Osteocyte (in vitro differentiated cells): ENCODE measurements at regions not wholly inside any gene's neighbourhood (a gene's known extent, or its start where the extent isn't known, plus 50 kb on each side); places are given as distances from the start of the nearest gene placed in this dataset.
A peak's percentile ranks its signal among the peaks of the same experiment; 100 is the strongest.

ENCODE experiments used
- DNase-seq: peaks from one replicate; pipeline ENCODE4 v3.0.0; 2021; ENCODE audit warnings: mixed read lengths; ENCODE audit not compliant: unreplicated experiment; ENCODE audit errors: extremely low spot score
- H3K27ac Mint-ChIP-seq: one replicate; pipeline ENCODE4 v1.8.0; 2021; ENCODE audit warnings: mild to moderate bottlenecking, mixed read lengths; ENCODE audit not compliant: unreplicated experiment
- H3K27me3 Mint-ChIP-seq: one replicate; pipeline ENCODE4 v1.8.0; 2021; ENCODE audit warnings: mixed read lengths; ENCODE audit not compliant: unreplicated experiment
- H3K36me3 Mint-ChIP-seq: one replicate; pipeline ENCODE4 v1.8.0; 2021; ENCODE audit warnings: mixed read lengths; ENCODE audit not compliant: unreplicated experiment
- H3K4me1 Mint-ChIP-seq: one replicate; pipeline ENCODE4 v1.8.0; 2021; ENCODE audit warnings: mixed read lengths; ENCODE audit not compliant: unreplicated experiment
- H3K4me3 Mint-ChIP-seq: one replicate; pipeline ENCODE4 v1.8.0; 2021; ENCODE audit warnings: mild to moderate bottlenecking, moderate library complexity, mixed read lengths; ENCODE audit not compliant: unreplicated experiment
- H3K9me3 Mint-ChIP-seq: one replicate; pipeline ENCODE4 v1.8.0; 2021; ENCODE audit warnings: mixed read lengths; ENCODE audit not compliant: unreplicated experiment
- CTCF ChIP-seq: fragments of 200-600 bp; sonication (generic); IDR thresholded peaks from 2 replicates; pipeline ENCODE4 v1.5.0; 2021; ENCODE audit warnings: antibody characterized with exemption, mild to moderate bottlenecking, moderate library complexity

GRCh38 chr13:80036845-80037504 is 304.0 kb downstream of the SPRY2 start:
- Mint-ChIP-seq H3K27ac (no peak overlapping the region), H3K27me3 (no peaks in the 10 kb centered on the region), H3K4me1 (peaks cover 23% of the 10 kb centered on the region), H3K4me3 (no peak overlapping the region), H3K36me3 (no peaks in the 10 kb centered on the region), H3K9me3 (no peaks in the 10 kb centered on the region)
- TF ChIP-seq CTCF, result no peak
- no peak for DNase-seq

- no peaks in the 10 kb centered on the region for H3K36me3 Mint-ChIP-seq
- no peak for TF ChIP-seq CTCF
- peaks cover 20% of the 10 kb centered on the region for H3K4me1 Mint-ChIP-seq
- no peak for DNase-seq
- H3K27me3 Mint-ChIP-seq, result no peaks in the 10 kb centered on the region
- no peak overlapping the region for H3K4me3 Mint-ChIP-seq
- H3K9me3 Mint-ChIP-seq, result no peaks in the 10 kb centered on the region
- H3K27ac Mint-ChIP-seq, result no peak overlapping the region
Measured at GRCh38 chr13:80035096-80035495, 305.8 kb downstream of the SPRY2 start.

DNA sequence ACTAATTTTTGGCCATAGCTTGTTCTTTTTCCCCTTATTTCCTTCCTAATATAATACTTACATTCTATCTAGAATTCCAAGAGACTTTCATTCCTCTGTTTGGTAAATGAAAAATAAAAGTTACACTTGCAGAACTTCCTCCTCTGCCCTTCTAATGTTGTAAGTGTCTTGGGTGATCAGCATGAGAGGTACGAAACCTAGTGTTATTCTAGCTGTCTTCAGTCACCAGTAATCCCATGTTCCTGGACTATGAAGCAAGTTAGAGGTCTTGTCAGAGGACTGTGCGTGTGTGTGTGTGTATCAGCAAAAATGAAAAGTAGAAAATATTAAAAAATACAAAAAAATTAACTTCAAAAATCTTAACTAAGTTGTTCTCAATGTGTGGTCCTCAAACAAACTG is 307.0 kb downstream of the SPRY2 start:
- no peak overlapping the region for H3K27ac Mint-ChIP-seq
- no peaks in the 10 kb centered on the region for H3K9me3 Mint-ChIP-seq
- no peaks in the 10 kb centered on the region for H3K36me3 Mint-ChIP-seq
- no peaks in the 10 kb centered on the region for H3K27me3 Mint-ChIP-seq
- DNase-seq, result no peak
- peaks cover 19% of the 10 kb centered on the region for H3K4me1 Mint-ChIP-seq
- no peak for TF ChIP-seq CTCF
- no peak overlapping the region for H3K4me3 Mint-ChIP-seq

GRCh38 chr13:80033286-80033685 is 307.6 kb downstream of the SPRY2 start:
- Mint-ChIP-seq H3K27ac (no peak overlapping the region), H3K4me3 (no peak overlapping the region), H3K36me3 (no peaks in the 10 kb centered on the region), H3K27me3 (no peaks in the 10 kb centered on the region), H3K9me3 (no peaks in the 10 kb centered on the region), H3K4me1 (peaks cover 19% of the 10 kb centered on the region)
- no peak for TF ChIP-seq CTCF
- no peak for DNase-seq

DNA sequence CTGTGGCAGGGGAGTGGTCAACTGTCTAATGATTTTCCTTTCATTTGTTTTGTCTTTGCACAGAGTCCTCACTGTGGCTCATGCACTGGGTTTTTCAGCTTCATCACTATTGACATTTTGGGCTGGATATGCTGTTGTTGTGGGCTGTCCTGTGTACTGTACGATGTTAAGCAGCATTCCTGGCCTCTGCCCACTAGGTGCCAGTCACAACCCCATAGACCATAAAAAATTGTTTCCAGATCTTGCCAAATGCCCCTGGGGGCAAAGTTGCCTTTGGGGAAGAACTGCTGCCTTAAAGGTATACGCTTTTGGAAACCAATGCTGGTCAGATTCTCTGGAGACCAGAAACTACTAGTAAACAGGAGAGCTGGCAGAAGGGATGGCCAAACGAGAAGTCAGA is 310.4 kb downstream of the SPRY2 start:
- Mint-ChIP-seq H3K27ac (peak overlapping the region; percentile 6), H3K4me1 (peaks cover 7% of the 10 kb centered on the region)
- no peak for DNase-seq

More for the DNA sequence above, 310.4 kb downstream of the SPRY2 start:
- H3K4me3 Mint-ChIP-seq, result no peak overlapping the region
- H3K36me3 Mint-ChIP-seq, result no peaks in the 10 kb centered on the region
- no peaks in the 10 kb centered on the region for H3K9me3 Mint-ChIP-seq
- peak; percentile 60 for TF ChIP-seq CTCF
- H3K27me3 Mint-ChIP-seq, result no peaks in the 10 kb centered on the region
